Calu3 (cell line): ENCODE measurements at regions not wholly inside any gene's neighbourhood (a gene's known extent, or its start where the extent isn't known, plus 50 kb on each side); places are given as distances from the start of the nearest gene placed in this dataset.

Source experiments
- BruUV-seq: library from RNA; stranded (reverse); fragments of 400-500 nt; replicated peaks from 2 replicates; lab custom pipeline; 2021; lab: Mats Ljungman, UMichigan
- CTCF ChIA-PET: fragments of 300-600 bp; sonication (Branson Sonifier 250); formaldehyde crosslinking; loops from one replicate; lab custom pipeline; 2022; ENCODE audit warnings: antibody characterized with exemption; lab: Charles Lee
- DNase-seq: peaks from one replicate; pipeline ENCODE4 v3.0.0; 2022
- H3K27ac Mint-ChIP-seq: one replicate; pipeline ENCODE4 v1.8.0; 2022; ENCODE audit warnings: mixed read lengths; ENCODE audit not compliant: unreplicated experiment
- H3K27me3 Mint-ChIP-seq: one replicate; pipeline ENCODE4 v1.8.0; 2022; ENCODE audit warnings: mixed read lengths; ENCODE audit not compliant: unreplicated experiment
- H3K36me3 Mint-ChIP-seq: one replicate; pipeline ENCODE4 v1.8.0; 2022; ENCODE audit warnings: mild to moderate bottlenecking, moderate library complexity, mixed read lengths; ENCODE audit not compliant: insufficient read depth, unreplicated experiment
- H3K4me1 Mint-ChIP-seq: one replicate; pipeline ENCODE4 v1.8.0; 2022; ENCODE audit warnings: mild to moderate bottlenecking, low read depth, mixed read lengths; ENCODE audit not compliant: unreplicated experiment
- H3K4me3 Mint-ChIP-seq: one replicate; pipeline ENCODE4 v1.8.0; 2022; ENCODE audit warnings: mild to moderate bottlenecking, low read depth, moderate library complexity, mixed read lengths; ENCODE audit not compliant: unreplicated experiment
- H3K9me3 Mint-ChIP-seq: one replicate; pipeline ENCODE4 v1.8.0; 2022; ENCODE audit warnings: low read depth, mixed read lengths; ENCODE audit not compliant: unreplicated experiment
- intact Hi-C: fragments of 100-400 bp; cut with micrococcal nuclease; formaldehyde crosslinking; loops from one replicate; pipeline ENCODE4 v1.10.0; 2022; ENCODE audit not compliant: unreplicated experiment
- TF ChIP-seq, protein P1 (sequence below): fragments of 200-600 bp; IDR thresholded peaks from one replicate; pipeline ENCODE4 v1.8.0; 2022; ENCODE audit warnings: antibody characterized with exemption; ENCODE audit not compliant: unreplicated experiment

DNA sequence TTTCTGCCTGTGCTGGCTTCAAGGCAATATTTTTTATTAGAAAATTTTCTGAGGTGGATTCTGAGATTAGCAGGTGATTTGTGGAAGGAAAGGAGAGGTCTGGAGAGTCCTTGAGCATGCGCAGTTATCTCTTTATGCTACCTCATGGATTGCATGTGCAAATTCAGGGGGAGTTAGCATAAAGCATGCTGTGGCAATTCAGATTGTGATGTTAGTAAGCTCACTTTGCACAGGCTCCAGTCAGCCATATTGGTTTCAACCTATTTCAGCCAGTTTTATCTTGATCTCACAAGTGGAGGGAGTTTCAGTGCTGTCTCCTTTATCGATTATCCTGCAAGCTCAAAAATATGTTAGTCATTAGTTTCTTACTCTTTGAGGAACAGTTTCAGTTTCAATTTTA is 2012.3 kb upstream of the PIK3C3 start:
- H3K36me3 Mint-ChIP-seq: peaks cover 6% of the 10 kb centered on the region
- CTCF ChIA-PET: interaction anchor here (0.6 to 1.1 kb wide), 3 partner anchors 17 to 267 kb away, joined by 3 to 4 read pairs (median 3); no protein-coding TSS in a partner anchor
- intact Hi-C loops: loop anchor here (10.0 kb wide), 1 partner anchor 212 kb away; no protein-coding TSS in a partner anchor
- TF ChIP-seq, protein P1, sequence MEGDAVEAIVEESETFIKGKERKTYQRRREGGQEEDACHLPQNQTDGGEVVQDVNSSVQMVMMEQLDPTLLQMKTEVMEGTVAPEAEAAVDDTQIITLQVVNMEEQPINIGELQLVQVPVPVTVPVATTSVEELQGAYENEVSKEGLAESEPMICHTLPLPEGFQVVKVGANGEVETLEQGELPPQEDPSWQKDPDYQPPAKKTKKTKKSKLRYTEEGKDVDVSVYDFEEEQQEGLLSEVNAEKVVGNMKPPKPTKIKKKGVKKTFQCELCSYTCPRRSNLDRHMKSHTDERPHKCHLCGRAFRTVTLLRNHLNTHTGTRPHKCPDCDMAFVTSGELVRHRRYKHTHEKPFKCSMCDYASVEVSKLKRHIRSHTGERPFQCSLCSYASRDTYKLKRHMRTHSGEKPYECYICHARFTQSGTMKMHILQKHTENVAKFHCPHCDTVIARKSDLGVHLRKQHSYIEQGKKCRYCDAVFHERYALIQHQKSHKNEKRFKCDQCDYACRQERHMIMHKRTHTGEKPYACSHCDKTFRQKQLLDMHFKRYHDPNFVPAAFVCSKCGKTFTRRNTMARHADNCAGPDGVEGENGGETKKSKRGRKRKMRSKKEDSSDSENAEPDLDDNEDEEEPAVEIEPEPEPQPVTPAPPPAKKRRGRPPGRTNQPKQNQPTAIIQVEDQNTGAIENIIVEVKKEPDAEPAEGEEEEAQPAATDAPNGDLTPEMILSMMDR: no peak
- H3K4me3 Mint-ChIP-seq: no peak overlapping the region
- no peaks in the 10 kb centered on the region for H3K27me3 Mint-ChIP-seq
- no peak for DNase-seq
- peaks cover 40% of the 10 kb centered on the region for H3K4me1 Mint-ChIP-seq
- no peak overlapping the region for H3K27ac Mint-ChIP-seq
- no TSS peak for BruUV-seq
- no peaks in the 10 kb centered on the region for H3K9me3 Mint-ChIP-seq

DNA sequence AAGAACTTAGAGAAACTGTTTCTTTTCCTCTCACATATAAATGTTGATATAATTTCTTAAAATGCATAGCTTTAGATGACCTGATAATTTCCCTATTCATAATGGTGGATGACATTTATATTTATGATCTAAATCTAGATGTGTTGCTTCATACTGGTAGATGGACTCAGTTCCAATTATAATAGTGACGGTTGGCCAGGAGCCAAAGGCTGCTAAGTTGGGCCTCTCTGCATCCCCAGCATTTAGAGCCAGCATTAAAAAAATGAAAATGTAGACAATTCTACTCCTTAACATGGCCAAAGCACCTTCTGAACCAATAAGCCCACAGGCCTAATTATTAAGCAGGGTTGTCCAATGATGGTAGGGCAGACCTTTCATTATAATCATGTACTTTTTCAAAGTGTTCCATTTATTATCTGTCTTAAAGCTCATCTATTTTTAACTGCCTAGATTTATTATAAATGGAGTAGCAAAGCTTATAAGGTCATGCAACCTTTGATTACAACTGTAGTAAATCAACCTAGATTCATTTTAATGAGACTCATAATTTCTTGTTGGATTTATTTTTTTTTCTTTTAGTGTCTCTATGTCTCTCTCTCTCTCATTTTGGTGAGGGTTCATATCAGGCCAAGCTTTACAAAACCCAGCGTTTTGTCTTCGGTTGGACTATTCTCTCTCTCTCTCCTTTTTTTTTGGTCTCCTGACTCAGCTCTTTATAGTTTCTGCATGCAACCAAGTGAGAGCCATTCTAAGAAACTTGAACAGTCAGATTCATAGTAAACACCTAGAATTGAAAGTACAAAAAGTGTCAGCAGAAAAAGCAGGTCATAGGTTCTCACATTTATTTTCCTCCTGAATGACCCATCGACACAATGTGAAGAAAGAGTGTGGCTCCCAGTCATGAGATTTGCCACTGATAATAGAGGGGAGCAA is 2016.1 kb upstream of the PIK3C3 start:
- intact Hi-C loops: no loop called here
- Mint-ChIP-seq H3K9me3 (no peaks in the 10 kb centered on the region), H3K4me1 (peaks cover 8% of the 10 kb centered on the region), H3K27me3 (no peaks in the 10 kb centered on the region), H3K4me3 (no peak overlapping the region), H3K27ac (no peak overlapping the region), H3K36me3 (no peaks in the 10 kb centered on the region)
- TF ChIP-seq, protein P1: no peak
- CTCF ChIA-PET: no interaction called here
- no TSS peak for BruUV-seq
- DNase-seq: no peak

DNA sequence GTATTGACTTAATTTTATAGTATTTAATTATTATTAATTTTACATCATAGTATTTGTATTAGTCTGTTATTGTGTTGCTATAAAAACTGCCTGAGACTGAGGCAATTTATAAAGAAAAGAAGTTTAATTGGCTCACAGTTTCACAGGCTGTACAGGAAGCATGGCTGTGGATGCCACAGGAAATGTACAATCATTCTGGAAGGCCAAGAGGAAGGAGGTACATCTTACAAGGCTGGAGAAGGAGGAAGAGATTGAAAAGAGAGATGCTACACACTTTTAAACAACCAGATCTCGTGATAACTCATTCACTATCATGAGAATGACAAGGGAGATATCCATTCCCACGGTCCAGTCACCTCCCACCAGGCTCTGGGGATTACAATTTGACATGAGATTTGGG is 2019.4 kb upstream of the PIK3C3 start:
- Mint-ChIP-seq H3K27me3 (no peaks in the 10 kb centered on the region), H3K4me1 (no peaks in the 10 kb centered on the region), H3K9me3 (no peaks in the 10 kb centered on the region), H3K27ac (no peak overlapping the region), H3K36me3 (no peaks in the 10 kb centered on the region), H3K4me3 (no peak overlapping the region)
- no peak for DNase-seq
- intact Hi-C loops: no loop called here
- BruUV-seq: no TSS peak
- TF ChIP-seq, protein P1: no peak
- CTCF ChIA-PET: no interaction called here

DNA sequence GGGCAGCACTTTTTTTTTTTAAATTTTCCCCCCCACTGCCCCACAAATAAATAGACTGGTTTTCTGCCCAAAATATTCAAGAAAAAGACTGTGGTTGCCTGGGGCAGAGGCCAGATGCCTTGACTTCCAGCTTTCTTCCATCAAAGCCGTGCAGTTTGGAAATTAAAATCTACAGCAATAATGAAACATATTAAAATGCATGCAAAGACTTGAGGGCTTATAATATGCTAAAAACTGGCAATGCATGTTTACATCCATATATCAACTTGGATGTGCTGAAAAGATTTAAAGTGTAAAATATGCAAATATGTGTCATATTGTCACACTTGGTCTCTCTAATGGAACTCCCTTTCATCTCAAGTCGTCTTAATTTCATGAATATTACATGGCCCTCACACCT is 2036.2 kb upstream of the PIK3C3 start:
- no TSS peak for BruUV-seq
- TF ChIP-seq, protein P1: no peak
- CTCF ChIA-PET: no interaction called here
- H3K27me3 Mint-ChIP-seq: no peaks in the 10 kb centered on the region
- no peaks in the 10 kb centered on the region for H3K36me3 Mint-ChIP-seq
- no peaks in the 10 kb centered on the region for H3K9me3 Mint-ChIP-seq
- H3K4me3 Mint-ChIP-seq: no peak overlapping the region
- H3K27ac Mint-ChIP-seq: no peak overlapping the region
- no peak for DNase-seq
- intact Hi-C loops: no loop called here
- H3K4me1 Mint-ChIP-seq: no peaks in the 10 kb centered on the region
